Thyroid gland (tissue), 4 donors: ENCODE measurements at regions not wholly inside any gene's neighbourhood (a gene's known extent, or its start where the extent isn't known, plus 50 kb on each side); places are given as distances from the start of the nearest gene placed in this dataset.

Source experiments
- POLR2A ChIP-seq, 2 donors: fragments of 450-650 bp; IDR thresholded peaks; one replicate each; pipeline ENCODE4 v1.6.1; 2017; ENCODE audit warnings: antibody characterized with exemption in 2 of 2, mild to moderate bottlenecking in 2 of 2, moderate library complexity in 1 of 2
- TF ChIP-seq, protein P1 (sequence below), 6 experiments: fragments of 200-600 bp in 3 of 6; fragments of 450-650 bp in 3 of 6; sonication (generic) in 3 of 6; IDR thresholded peaks; one replicate each; pipeline ENCODE4 v1.5.1; 2016 to 2019; ENCODE audit warnings: antibody characterized with exemption in 6 of 6, mild to moderate bottlenecking in 2 of 6, inconsistent platforms in 1 of 6, moderate library complexity in 1 of 6

DNA sequence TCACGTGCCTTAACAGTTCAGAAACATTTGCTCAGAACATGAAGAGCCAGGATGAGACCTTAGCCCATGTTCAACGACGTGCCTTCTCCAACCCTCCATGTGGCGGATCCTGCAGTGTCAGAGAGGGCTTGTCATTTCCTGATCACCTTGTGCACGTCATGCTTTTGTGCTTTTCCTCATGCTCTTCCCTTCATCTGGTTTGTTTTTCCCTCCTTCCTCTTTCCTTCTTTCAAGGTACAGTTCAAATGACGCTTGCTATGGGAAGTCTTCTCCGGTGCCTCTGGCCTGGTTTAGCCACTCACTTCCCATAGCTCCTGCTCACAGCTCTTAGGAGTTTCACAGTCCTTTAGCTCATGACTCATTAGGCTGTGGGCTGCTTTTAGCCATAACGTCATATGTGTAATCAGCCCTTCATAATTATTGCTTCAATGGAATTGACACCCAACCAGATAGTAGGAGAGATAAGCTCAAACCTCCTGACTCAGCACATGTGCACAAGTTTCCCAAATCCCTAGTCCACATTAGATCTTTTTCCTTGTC is 102.7 kb upstream of the CNKSR3 start:
- TF ChIP-seq, protein P1, sequence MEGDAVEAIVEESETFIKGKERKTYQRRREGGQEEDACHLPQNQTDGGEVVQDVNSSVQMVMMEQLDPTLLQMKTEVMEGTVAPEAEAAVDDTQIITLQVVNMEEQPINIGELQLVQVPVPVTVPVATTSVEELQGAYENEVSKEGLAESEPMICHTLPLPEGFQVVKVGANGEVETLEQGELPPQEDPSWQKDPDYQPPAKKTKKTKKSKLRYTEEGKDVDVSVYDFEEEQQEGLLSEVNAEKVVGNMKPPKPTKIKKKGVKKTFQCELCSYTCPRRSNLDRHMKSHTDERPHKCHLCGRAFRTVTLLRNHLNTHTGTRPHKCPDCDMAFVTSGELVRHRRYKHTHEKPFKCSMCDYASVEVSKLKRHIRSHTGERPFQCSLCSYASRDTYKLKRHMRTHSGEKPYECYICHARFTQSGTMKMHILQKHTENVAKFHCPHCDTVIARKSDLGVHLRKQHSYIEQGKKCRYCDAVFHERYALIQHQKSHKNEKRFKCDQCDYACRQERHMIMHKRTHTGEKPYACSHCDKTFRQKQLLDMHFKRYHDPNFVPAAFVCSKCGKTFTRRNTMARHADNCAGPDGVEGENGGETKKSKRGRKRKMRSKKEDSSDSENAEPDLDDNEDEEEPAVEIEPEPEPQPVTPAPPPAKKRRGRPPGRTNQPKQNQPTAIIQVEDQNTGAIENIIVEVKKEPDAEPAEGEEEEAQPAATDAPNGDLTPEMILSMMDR (IDR thresholded peaks at IDR 0.05), result no peak
- TF ChIP-seq POLR2A (IDR thresholded peaks at IDR 0.05), result no peak
